ENCODE measurements at regions not wholly inside any gene's neighbourhood (a gene's known extent, or its start where the extent isn't known, plus 50 kb on each side); places are given as distances from the start of the nearest gene placed in this dataset.

GRCh38 chr10:43825421-43825820 lies 176.7 kb upstream of the ZNF32 start:
- CTCF ChIA-PET: no interaction called here
- no peak overlapping the region for H3K27ac ChIP-seq
- DNase-seq (ENCODE audit: low spot score): no peak
- POLR2A ChIA-PET (ENCODE audit: low non-redundant PET): no interaction called here
- no peak for TF ChIP-seq CTCF (conservative IDR thresholded peaks at IDR 0.05; ENCODE audit: low read depth)

- no peak for TF ChIP-seq CTCF (conservative IDR thresholded peaks at IDR 0.05; ENCODE audit: low read depth)
- H3K27ac ChIP-seq: no peak overlapping the region
- no peak for DNase-seq (ENCODE audit: low spot score)
- ChIA-PET POLR2A (ENCODE audit: low non-redundant PET) (no interaction called here), CTCF (no interaction called here)
Measured at GRCh38 chr10:43824934-43825333, 176.3 kb upstream of the ZNF32 start.

GRCh38 chr10:43822631-43823580 lies 174.2 kb upstream of the ZNF32 start:
- no peak for TF ChIP-seq CTCF (conservative IDR thresholded peaks at IDR 0.05; ENCODE audit: low read depth)
- ChIA-PET CTCF (no interaction called here), POLR2A (ENCODE audit: low non-redundant PET) (no interaction called here)
- DNase-seq (ENCODE audit: low spot score): no peak
- H3K27ac ChIP-seq: no peak overlapping the region

GRCh38 chr10:43821103-43821502 lies 172.4 kb upstream of the ZNF32 start:
- no peak for DNase-seq (ENCODE audit: low spot score)
- TF ChIP-seq CTCF (conservative IDR thresholded peaks at IDR 0.05; ENCODE audit: low read depth): no peak
- no peak overlapping the region for H3K27ac ChIP-seq
- ChIA-PET CTCF (no interaction called here), POLR2A (ENCODE audit: low non-redundant PET) (no interaction called here)

- ChIA-PET CTCF (no interaction called here), POLR2A (ENCODE audit: low non-redundant PET) (no interaction called here)
- no peak for TF ChIP-seq CTCF (conservative IDR thresholded peaks at IDR 0.05; ENCODE audit: low read depth)
- DNase-seq (ENCODE audit: low spot score): no peak
- no peak overlapping the region for H3K27ac ChIP-seq
Measured at GRCh38 chr10:43820663-43821062, 172.0 kb upstream of the ZNF32 start.

- no peak overlapping the region for H3K27ac ChIP-seq
- DNase-seq (ENCODE audit: low spot score): no peak
- TF ChIP-seq CTCF (conservative IDR thresholded peaks at IDR 0.05; ENCODE audit: low read depth): no peak
- ChIA-PET CTCF (interaction anchor here (0.7 kb wide), 1 partner anchor 470 kb away, joined by 3 read pairs; no protein-coding TSS in a partner anchor), POLR2A (ENCODE audit: low non-redundant PET) (no interaction called here)
Measured at GRCh38 chr10:43819464-43820230, 171.0 kb upstream of the ZNF32 start.
